Epidermal melanocyte (primary cell): ENCODE measurements at regions not wholly inside any gene's neighbourhood (a gene's known extent, or its start where the extent isn't known, plus 50 kb on each side); places are given as distances from the start of the nearest gene placed in this dataset.
A peak's percentile ranks its signal among the peaks of the same experiment; 100 is the strongest.

ENCODE experiments used
- DNase-seq: peaks from one replicate; pipeline ENCODE4 v3.0.0; 2011; ENCODE audit warnings: low spot score; ENCODE audit not compliant: insufficient read length

DNA sequence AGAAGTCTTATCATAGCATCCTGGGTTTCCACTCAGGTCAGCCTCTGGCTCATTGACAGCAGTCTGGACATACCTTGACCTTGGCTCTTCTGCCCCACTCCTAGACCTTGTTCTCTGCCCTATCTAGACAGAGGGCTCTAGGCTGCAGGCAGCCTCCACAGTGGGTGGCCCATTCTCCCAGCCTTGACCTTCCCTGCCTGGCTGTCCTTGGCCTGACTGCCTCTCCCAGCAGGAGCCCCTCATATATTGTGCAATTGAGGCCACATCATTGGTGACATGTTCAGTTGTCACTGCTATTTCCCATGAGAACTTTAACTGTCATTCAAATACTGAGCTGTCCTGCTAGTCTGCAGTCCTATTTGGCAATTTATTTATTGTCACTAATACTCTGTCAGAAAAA, 503.4 kb downstream of the PLXNA4 start:
- no peak for DNase-seq

DNA sequence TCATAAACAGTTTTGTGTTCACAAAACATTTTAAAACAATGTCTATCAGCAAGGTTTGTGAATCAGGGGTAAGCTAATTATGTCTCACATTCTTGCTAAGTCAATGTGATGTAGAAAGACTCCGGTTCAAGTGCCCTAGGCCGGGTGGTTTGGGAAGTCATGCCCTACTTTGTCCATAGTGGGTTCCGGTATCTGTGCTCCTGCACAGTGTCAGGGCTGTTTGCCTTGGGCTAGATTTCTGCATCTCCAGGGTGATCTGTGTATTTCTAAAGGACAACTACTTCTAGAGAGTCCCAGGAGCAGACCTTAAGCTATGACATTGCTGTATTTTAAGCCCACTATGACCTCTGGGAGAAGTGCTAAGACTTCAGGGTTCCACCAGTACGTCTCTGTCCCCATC, 504.1 kb downstream of the PLXNA4 start:
- DNase-seq: no peak

DNA sequence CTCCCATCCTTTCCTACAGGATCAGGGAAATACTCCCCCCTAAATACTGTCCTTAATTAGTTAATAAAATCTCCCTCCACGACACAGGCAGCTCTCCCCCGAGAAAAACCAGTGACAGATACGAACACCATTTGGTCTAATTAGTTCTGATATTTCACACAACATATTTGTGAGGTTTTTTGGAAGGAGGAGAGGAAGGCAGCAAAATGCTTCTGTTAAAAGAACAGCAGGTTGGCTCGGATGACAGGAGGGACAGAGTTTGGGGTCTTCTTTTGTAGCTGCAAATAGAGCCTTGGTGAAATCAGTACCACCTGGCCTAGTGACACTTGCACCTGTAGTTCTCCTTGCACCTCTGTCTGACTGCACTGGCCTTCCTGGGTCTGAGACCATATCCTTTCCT, 507.0 kb downstream of the PLXNA4 start:
- DNase-seq: no peak

DNA sequence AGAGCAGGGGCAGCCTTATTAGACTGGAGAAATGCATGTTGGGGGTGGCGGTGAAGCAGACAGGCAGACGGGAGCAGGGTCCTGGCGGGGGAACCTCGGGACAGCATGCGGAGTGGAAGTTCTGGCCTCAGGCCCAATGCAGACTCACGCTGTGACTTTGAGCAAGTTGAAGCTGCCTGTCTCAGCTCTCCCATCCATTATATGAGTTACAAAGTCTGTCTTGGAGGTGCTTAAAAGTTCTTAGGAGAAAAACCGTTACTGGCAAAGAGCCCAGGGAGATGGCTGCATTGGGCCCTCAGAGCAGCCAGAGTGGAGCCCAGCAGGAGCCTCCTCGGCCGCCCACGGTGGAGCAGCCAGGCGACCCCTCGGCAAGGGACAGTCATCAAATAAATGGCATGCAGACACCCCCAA, 509.5 kb downstream of the PLXNA4 start:
- DNase-seq: no peak

DNA sequence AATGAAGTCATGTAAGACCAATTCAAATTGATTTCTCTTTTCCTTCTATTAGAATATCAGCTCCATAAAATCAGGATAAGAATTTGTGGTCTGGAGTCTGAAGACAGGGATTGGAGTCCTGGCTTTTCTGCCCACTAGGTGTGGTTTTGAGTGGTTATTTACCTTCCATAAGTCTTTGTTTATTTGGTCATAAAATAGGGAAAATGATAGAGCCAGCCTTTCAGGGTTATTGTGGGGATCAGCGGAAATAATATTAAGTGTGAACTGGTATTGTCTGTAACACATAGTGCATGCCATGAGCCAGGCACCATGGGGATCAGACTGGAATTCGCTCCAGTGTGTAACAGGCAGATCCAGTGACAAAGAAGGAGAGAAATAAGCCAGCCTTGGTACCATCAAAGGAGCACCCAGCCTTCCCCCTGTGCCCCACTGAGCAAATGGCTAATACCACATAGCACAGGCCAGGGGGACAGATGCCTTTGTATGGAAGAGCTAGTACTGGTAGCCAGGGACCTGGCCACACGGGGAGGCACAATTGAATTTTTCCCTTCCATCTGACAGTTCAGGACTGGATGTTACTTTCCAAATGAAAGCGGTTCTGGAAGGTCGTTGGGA, 509.7 kb upstream of the PODXL start:
- no peak for DNase-seq

DNA sequence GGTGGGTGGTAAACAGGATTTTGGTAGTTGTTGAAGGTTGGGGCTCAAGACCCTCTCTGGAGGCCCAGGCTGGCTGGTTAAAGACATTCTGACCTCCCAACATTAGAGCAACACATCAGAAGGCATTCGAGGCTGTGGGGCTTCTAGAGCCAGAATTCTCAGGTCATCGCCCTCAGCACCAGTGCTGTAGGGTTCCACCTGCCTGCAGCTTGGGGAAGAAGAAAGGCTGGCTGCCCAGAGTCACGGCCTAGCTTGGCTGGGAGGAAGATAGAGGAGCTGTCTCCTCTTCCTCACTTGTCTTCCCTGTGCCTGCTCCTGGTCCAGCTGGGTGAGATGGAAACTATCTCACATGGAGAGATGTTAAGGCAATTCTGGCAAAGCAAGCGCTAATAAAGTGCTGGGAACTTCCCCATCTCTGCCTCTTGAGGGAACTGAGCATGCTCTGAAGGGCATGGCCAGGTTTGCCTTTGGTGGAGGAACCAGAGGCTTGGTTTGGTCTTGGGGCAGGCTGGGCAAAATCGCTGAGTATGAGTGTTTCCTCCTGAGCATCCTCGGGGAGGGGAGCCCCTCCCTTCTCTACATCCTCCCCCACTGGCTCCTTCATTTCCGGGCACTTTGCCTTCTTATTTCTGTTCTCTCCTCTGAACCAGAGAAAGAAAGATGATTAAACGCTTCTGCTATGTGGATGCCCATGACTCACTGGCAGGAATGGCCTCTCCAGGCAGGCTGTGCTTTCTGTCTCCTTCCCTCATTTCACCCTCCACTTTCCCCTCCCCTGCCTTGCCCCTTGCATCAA, 509.0 kb upstream of the PODXL start:
- DNase-seq: peak; percentile 72

DNA sequence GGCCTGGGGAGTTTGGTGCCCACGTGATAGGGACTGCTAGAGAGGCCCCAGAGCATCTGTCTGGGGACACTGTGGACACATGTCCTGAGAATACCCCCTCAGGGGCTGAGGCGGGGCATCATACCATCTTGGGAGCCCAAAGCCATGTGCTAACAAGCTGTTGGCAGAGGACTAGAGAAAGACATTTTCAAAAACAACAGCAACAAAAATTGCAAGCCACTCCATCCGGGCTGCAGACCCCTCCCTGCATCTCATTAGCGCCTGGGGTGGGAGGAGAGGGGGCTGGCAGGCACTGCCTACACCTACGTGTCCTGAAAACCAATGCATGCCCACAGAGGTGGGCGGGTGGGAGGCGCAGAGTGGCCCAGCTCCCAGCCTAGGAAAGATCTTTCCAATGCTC, 507.4 kb upstream of the PODXL start:
- DNase-seq: no peak

DNA sequence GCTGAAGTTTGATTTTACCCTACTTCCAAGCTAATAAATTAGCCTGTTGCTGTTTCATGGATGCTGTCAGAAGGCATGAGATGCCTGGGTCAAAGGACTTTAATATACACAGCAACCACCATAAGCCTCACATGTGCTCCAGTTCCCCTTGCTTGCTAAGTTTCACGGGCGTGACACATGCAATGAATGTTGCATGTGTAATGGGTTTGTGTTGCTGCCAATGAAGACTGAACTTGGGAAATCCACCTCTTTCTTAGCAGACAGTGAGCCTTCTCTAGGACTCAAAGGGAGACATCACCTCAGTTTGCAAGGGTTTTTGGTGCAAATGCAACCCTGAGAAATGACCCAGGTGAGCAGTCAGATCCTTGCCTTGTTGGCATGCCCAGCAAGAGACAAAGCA, 505.5 kb upstream of the PODXL start:
- DNase-seq: no peak

DNA sequence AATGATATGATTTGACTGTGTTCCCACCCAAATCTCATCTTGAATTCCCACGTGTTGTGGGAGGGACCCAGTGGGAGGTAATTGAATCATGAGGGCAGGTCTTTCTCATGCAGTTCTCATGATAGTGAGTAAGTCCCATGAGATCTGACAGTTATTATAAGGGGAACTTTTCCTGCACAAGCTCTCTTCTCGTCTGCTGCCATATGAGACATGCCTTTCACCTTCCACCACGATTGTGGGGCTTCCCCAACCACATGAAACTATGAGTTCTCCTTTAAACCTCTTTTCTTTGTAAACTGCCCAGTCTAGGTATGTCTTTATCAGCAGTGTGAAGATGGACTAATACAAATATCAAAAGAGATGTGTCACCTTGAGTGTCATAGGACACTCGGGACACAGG, 502.7 kb upstream of the PODXL start:
- no peak for DNase-seq

DNA sequence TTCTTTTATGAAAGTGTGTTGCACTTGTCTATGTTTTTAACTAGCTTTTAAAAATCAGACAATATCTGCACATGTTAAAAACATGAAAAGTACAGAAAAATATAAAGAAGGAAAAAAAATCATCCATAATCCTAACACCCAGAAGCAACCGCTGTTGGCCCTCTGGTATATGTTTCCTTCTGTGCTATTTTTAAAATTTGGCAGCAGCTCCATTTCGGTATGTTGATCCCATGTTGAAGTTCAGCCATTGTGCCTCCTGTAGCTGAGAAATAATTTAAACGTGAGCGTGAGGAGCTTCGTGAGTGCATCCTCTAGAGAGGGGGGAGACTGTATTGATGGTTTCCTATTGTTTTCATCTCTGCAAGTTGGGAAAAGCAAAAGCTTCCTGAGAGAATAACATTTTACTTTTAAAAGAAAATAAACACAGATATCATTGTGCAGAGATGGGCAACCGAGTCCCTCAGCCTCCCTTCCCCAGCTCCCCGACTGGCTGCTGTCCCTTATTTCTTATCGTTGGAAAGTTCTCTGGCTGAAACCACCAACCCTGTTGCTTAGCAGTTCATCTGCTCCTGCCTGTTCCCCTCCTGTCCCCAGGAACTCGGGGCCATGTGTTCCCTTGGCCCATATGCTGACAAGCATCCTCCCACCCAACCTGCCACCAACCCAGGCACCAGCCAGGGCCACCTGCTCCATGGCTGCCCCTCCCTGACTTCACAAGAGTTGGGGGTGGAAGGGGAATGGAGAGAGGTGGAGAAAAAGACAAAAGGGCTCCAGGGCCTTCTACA, 499.1 kb upstream of the PODXL start:
- no peak for DNase-seq

DNA sequence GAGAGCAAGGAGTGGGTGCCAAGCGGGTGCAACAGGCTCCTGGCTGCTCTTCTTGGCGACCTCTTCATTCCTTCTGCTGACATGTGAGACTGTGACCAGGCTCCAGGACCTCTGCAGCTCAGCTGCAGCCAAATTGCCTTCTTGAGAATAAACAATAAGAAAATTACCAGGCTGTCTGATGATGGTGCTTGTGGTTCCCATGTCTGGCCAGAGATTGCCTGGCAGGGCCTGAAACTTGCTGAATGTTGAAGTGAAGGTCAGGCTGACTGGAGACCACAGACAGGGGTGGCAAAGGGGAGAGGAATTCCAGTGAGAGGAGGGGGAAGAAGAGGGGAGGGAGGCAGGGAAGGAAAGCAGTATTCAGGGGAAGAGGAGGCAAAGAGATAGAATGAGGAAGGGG, 497.4 kb upstream of the PODXL start:
- no peak for DNase-seq

DNA sequence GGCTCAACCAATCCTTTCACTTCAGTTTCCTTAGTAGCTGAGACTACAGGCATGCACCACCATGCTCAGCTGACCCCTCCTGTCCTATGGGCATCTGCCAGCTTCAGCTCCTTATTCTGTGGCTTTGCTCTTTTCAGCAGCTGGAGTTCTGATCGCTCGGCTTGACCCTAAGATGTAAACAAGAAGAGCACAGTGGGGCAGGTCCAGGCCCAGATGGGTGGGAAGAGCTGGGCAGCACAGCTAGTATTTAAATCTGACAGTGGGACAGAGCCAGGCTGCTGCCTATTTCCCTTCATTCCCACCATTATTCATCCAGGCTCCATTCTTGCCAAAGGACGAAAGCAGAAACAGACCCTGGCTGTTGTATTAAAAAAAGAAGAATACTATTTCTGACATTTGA, 494.9 kb upstream of the PODXL start:
- DNase-seq: no peak

DNA sequence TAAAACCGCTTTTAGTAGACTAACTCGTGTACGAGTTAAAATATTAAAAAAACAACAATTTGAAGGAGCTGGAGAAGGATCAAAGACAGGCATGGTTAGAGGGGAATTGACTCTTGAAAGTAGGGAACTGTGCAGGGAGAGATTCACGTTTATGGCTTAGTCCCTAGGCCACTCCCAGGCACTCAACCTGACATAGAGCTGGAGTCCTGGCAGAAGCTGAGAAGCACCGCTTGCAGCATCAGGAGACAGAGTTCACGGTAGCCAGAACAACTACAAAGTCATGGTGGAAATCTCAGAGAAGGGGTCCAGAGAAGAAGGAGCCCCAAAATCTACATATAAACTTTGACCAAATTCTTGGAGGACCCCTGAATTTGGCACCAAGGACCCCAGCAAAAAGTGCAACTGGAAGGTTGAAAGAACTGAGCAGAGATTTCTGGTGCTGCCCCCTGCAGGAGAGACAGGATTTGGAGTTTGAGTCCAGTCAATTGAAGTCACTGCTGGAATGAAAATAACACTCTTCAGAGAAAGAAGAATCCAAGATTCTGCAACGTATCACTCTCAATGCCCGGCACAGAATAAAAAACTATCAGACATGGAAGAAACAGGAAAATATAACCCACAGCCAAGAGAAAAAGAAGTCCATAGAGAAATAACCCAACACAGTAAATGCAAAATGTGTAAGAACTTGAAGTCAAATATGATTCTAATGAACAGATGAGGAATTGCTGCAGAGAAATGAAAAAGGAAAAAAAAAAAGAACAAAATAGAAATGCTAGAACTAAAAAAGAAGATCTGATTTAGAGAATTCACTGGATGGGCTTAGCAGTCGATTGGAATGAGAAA, 493.3 kb upstream of the PODXL start:
- no peak for DNase-seq

DNA sequence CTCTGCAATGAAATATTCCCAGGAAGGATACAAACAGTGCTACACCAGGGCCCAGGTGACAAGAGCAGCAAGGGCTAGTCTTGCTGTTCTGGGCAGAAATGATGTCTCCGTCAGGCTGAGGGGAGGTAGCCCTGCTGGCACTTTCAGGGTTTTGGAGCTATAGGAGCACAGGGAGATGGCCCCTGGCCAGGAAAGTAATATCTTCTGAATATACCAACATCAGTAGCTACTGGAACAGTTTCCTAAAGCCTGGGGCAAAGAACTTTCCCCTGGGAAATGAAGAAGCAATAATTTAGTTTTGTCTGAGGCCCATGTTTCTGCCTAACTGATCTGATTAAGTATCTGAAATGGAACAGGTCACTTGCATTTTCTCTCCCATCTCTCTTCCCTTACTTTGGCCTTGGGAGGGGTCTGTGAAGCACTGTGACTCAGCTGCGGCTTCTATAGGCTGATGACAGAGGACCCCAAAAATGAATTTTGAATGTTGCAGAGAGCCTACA, 489.1 kb upstream of the PODXL start:
- no peak for DNase-seq

DNA sequence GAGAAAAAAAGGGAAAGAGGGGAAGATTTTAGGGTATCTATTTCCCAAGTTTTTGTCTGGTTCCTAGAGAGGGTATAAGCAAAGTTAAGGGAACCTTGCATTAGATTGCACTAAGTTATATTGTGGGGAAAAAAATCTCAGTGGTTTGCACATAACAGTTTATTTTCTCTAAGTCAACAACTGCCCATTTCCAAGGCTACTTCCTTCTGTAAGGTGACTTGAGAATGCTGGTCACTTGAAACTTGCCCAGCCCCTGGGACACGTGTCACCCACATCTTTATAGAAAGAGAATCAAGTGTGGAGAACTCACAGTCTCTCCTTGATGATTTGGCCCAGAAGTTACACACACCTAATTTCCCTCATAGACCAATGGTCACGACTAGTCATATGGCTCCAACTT, 488.6 kb upstream of the PODXL start:
- no peak for DNase-seq

DNA sequence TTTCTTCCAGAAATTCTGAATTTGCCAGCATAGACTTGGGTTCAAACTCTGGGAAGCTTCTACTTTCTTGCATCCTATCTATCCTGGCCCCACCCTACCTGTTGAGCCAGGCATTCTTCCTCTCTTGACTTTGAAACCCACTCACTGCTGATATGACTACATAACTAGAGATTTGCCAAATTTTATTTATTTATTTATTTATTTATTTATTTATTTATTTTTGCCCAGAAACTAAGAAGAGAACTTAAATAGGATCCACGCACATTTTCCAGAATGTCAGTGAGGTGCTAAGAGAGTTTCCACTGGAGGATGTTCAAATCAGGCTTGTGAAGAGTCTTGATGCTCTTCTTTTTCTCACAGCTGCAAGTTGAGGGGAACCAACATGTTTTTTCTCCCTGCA, 487.8 kb upstream of the PODXL start:
- no peak for DNase-seq

DNA sequence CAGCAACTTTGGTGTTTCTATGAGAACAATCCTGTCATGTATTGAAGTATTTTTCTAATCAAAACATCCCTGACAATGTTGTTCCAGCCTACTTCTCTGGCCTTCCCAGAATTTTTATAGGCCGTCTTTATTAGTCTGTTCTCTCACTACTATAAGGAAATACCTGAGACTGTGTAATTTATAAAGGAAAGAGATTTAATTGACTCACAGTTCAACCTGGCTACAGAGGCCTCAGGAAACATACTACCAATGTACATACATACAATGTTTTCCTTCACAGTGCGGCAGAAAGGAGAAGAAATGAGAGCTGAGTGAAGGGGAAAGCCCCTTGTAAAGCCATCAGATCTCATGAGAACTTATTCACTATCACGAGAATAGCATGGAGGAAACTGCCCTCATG, 484.7 kb upstream of the PODXL start:
- DNase-seq: no peak

DNA sequence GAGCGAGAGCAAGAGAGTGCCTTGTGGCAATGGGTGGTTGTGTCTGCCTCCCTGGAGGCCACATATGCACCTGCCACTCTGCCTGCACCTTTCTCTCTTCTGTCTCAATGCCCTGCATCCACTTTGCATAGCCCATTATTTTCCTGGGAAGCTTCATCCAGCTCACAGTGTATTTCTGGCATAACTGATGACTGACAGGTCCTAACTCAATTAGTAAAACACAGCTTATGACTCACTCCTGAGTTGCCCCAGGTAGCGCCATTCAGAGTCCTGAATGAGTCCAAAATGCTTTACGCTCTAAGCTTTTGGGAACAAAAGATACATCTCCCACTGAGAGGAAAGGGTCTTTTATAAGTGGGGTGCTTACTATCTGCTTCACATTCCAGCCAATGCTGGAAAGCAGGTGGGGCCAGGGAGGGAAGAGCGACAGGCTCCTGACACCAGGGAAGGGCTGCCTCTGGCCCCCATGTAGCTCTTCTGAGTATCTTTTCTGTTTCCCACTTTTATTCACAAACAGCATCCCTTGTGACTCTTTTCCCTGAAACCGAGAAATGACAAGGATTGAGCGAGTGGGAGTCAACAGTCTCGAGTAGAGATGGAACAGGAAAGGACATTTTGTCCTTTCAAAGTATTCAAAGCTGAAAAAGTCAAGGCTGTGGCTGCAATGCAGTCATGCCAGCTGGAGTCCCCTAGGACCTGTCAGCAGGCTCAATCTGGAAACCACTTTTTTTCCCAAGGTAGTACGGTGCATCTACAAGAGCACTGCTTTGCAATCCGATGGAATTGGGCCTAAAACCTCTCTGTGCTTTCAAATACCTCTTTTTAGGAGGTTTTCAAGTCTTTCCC, 479.3 kb upstream of the PODXL start:
- no peak for DNase-seq

DNA sequence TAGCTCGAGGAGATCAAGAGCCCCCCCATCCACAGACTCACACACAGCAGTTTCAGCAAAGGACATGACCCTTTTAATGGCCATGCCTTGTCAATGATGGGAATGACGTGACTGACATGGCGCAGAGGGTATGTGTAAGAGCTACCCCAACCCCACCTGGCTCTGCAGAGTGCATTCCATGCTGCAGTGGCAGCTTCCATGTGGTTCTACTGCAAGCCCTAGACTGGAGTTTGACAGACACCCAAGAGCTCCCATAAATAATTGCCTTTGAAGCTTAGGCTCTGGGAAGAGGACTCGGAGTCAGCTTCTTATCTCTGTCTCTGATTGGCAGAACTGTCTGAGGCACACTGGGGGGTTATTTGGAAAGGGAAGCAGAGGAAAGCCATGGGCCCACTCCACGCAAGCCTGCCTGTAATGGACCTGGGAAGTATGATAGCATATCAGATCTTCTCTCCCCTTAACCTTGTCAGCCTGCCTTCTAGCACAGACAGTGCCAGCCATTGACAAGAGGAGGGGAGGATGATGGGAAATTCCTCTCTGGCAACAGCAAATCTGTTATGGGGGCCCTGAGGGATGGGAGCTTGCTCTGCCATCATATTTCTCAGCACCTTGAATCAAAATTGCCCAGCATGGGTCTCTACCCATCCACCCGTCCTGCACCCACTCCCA, 478.5 kb upstream of the PODXL start:
- DNase-seq: no peak

DNA sequence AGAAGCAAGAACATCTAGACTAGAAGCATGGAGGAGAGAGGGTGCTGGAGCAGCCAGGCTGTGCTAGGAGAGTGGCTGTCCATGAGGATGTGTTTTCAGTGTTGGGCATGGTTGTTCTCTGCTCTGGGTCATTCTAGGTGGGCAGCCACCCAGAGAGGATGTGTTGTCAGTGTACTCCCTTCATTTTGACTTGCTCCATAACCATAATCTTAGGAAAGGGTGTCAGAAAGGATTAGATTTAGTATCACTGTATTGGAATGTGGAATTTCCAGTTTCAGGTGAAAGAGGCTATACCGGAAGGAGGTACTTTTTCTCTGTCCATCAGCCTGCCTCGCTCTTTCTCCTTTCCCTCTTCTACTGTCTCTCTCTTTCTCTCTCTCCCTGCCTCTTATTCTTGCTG, 474.5 kb upstream of the PODXL start:
- DNase-seq: no peak
